Mucosa of rectum (tissue), 2 donors: ENCODE measurements at regions not wholly inside any gene's neighbourhood (a gene's known extent, or its start where the extent isn't known, plus 50 kb on each side); places are given as distances from the start of the nearest gene placed in this dataset.

Source experiments
- H3K27ac ChIP-seq, 2 donors: one replicate each; pipeline ENCODE4 v1.7.0; 2013; ENCODE audit warnings: inconsistent platforms in 2 of 2, low read depth in 2 of 2, low read length in 2 of 2
- H3K27me3 ChIP-seq, 2 donors: one replicate each; pipeline ENCODE4 v1.7.0; 2013; ENCODE audit warnings: low read length in 2 of 2; ENCODE audit not compliant: control insufficient read depth in 2 of 2, insufficient read depth in 2 of 2
- H3K36me3 ChIP-seq, 2 donors: one replicate each; pipeline ENCODE4 v1.7.0; 2013; ENCODE audit warnings: low read length in 2 of 2; ENCODE audit not compliant: control insufficient read depth in 2 of 2, insufficient read depth in 2 of 2
- H3K4me1 ChIP-seq, 2 donors: one replicate each; pipeline ENCODE4 v1.7.0; 2013; ENCODE audit warnings: low read length in 2 of 2, mild to moderate bottlenecking in 1 of 2; ENCODE audit not compliant: control insufficient read depth in 2 of 2, insufficient read depth in 2 of 2
- H3K4me3 ChIP-seq, 2 donors: one replicate each; pipeline ENCODE4 v1.7.0; 2013; ENCODE audit warnings: low read length in 2 of 2
- H3K9ac ChIP-seq, 2 donors: one replicate each; pipeline ENCODE4 v1.7.0; 2013; ENCODE audit warnings: low read length in 2 of 2, low read depth in 1 of 2, mild to moderate bottlenecking in 1 of 2
- H3K9me3 ChIP-seq, 2 donors: one replicate each; pipeline ENCODE4 v1.7.0; 2013; ENCODE audit warnings: low read length in 2 of 2; ENCODE audit not compliant: control insufficient read depth in 2 of 2
- donor health status: healthy.
- donor health status: Normal muscosa, but diverticular disease.

DNA sequence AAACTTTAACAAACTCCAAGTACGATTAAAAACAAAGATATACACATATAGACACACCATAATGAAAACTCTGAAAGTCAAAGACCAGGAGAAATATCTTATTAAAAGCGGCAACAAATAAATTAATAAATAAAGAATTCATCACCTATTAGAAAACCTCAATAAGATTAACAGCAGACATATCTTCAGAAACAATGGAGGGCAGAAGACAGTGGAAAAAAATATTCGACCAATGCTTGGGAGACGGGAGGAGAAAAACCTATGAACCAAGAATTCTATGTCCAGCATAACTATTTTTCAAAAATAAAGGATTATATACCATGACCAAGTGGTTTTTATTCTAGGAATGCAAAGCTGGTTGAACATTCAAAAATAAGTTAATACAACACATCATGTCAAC lies 578.6 kb upstream of the CCNG1 start:
- Histone ChIP-seq H3K36me3 (no peaks in the 10 kb centered on the region), H3K4me1 (no peaks in the 10 kb centered on the region), H3K9ac (no peak overlapping the region), H3K27me3 (no peaks in the 10 kb centered on the region), H3K9me3 (no peaks in the 10 kb centered on the region), H3K27ac (no peak overlapping the region), H3K4me3 (no peak overlapping the region)

DNA sequence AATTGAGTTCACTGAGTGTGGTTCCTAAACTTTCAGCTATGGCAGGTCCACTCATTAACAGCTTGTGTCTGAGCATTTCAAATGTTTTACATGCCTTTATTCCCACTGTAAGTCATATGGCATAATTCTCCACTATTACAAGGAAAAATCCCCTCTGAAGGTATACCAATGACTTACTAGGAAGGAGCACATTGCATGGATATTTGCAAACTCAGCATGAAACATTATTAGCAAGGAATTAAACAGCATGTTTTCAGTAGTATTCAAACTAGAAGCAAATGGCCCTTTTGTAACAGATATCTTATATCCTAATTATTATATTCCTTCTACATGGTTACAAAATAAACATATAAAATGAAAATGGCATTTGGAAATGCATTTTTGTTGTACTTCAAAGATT lies 566.4 kb upstream of the CCNG1 start:
- no peaks in the 10 kb centered on the region for H3K27me3 ChIP-seq
- no peaks in the 10 kb centered on the region for H3K9me3 ChIP-seq
- no peaks in the 10 kb centered on the region for H3K36me3 ChIP-seq
- H3K4me1 ChIP-seq, result no peaks in the 10 kb centered on the region
- no peak overlapping the region for H3K27ac ChIP-seq
- H3K9ac ChIP-seq, result no peak overlapping the region
- H3K4me3 ChIP-seq, result no peak overlapping the region

DNA sequence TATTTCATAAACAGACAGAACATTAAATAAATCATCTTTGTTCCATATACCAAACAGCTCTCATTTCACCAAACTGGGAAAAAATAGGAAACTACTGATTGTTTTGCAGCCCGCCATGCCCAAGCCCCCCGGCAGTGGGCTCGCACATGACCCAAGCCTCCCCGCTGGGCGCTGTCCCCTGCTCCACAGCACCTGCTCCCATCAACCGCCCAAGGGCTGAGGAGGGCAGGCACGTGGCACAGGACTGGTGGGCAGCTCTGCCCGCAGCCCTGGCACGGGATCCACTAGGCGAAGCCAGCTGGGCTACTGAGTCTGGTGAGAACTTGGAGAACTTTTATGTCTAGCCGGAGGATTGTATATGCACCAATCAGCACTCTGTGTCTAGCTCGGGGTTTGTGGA lies 554.8 kb upstream of the CCNG1 start:
- Histone ChIP-seq H3K36me3 (no peaks in the 10 kb centered on the region), H3K4me1 (no peaks in the 10 kb centered on the region), H3K4me3 (no peak overlapping the region), H3K9me3 (no peaks in the 10 kb centered on the region), H3K27ac (no peak overlapping the region), H3K9ac (no peak overlapping the region), H3K27me3 (no peaks in the 10 kb centered on the region)

DNA sequence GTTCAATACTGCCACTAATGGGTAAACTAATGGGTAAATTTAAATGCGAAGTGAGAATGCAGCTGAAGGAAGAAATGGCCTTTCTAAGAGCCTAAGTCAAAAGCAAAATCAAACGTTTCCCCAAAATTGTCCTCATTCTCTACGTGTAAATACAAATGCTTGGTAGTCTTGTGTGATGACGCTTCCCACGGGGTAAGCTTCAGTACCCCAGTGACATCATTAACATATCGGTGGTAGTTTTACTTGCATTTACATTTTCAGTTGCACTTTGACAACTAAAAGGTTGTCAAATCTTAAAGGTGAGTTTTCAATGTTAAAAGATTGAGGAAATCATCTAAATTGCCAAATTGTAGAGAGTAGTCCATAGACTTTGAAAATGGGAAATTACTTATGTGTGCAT lies 550.7 kb upstream of the CCNG1 start:
- no peaks in the 10 kb centered on the region for H3K4me1 ChIP-seq
- H3K27me3 ChIP-seq, result no peaks in the 10 kb centered on the region
- no peaks in the 10 kb centered on the region for H3K36me3 ChIP-seq
- no peak overlapping the region for H3K27ac ChIP-seq
- H3K9ac ChIP-seq, result no peak overlapping the region
- H3K9me3 ChIP-seq, result no peaks in the 10 kb centered on the region
- no peak overlapping the region for H3K4me3 ChIP-seq

DNA sequence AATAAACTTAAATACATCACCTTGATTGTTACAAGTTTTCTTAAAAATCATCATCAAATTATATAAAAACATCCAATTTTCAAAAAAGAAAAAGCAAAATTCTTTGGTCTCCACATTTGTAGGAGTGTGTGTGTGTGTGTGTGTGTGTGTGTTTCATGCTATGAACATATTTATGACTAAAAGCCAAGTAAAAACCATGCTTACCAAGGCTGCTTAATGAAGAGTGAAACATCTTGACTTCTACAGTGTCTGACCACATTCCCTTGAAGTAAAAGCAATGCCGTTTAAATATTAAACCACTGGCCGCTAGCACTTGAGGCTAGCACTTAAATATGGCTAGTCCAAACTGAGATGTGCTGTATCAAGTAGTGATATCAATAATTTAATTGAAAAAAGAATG lies 549.1 kb upstream of the CCNG1 start:
- H3K27ac ChIP-seq, result no peak overlapping the region
- H3K36me3 ChIP-seq, result no peaks in the 10 kb centered on the region
- no peak overlapping the region for H3K9ac ChIP-seq
- H3K9me3 ChIP-seq, result peaks cover 0 to 3% of the 10 kb centered on the region in 2 donors
- H3K27me3 ChIP-seq, result no peaks in the 10 kb centered on the region
- H3K4me3 ChIP-seq, result no peak overlapping the region
- H3K4me1 ChIP-seq, result no peaks in the 10 kb centered on the region

DNA sequence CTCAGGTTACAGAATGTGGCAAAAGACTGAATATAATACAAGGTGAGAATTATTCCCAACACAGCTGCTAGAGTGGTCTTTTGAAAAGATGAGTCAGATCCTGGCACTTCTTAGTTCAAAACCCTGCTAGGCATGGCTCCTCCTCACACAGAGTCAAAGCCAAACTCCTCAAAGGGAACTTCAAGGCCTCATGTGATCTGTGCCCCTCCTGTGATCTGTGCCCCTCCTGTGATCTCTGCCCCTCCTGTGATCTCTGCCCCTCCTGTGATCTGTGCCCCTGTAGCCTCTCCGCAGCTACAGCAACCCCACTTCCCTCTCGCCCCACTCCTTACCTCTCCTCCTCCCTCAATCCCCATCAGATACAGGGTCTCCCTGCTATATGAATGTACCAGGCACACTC lies 525.5 kb upstream of the CCNG1 start:
- no peaks in the 10 kb centered on the region for H3K36me3 ChIP-seq
- H3K27me3 ChIP-seq, result no peaks in the 10 kb centered on the region
- no peak overlapping the region for H3K9ac ChIP-seq
- no peaks in the 10 kb centered on the region for H3K4me1 ChIP-seq
- H3K27ac ChIP-seq, result no peak overlapping the region
- H3K9me3 ChIP-seq, result no peaks in the 10 kb centered on the region
- no peak overlapping the region for H3K4me3 ChIP-seq

DNA sequence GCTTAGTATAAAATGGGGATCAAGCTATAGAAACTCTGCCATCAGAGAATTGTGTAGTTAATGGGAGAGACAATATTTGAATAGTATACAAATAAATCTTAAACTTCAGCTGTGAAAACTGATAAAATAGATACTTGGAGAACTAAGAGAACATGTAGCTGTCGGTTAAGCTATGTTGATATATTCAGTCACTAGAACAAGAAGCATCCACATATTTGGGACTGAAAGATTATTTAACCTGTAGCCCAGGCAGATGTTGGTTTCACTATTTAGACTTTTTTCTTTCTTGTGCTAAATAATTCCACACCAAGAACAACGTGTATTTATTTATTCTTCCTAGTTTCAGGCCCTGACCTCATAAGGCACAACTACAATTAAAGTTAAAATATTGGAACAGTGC lies 521.0 kb upstream of the CCNG1 start:
- Histone ChIP-seq H3K36me3 (no peaks in the 10 kb centered on the region), H3K27me3 (no peaks in the 10 kb centered on the region), H3K27ac (no peak overlapping the region), H3K9ac (no peak overlapping the region), H3K9me3 (no peaks in the 10 kb centered on the region), H3K4me3 (no peak overlapping the region), H3K4me1 (no peaks in the 10 kb centered on the region)

DNA sequence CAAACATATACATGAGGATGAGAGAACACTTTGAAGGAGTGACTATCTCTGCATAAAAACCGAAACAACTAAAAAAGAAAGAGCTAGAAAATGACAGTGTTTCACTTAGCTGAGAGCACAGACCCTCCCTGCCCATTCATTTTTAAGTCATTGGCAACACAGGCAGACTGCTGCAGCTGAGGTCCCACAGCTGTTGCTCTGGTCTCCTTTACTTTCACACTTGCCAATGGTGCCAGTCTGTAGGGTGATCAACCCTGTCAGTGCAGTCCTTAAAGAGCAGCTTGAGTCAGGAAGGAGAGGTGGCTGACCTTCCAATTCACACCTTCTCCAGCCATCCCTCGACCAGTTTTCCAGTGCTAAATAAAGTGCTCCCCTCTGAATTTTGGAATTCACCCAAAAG lies 508.3 kb upstream of the CCNG1 start:
- Histone ChIP-seq H3K27ac (no peak overlapping the region), H3K4me1 (no peaks in the 10 kb centered on the region), H3K27me3 (no peaks in the 10 kb centered on the region), H3K9ac (no peak overlapping the region), H3K4me3 (no peak overlapping the region), H3K36me3 (no peaks in the 10 kb centered on the region), H3K9me3 (no peaks in the 10 kb centered on the region)

DNA sequence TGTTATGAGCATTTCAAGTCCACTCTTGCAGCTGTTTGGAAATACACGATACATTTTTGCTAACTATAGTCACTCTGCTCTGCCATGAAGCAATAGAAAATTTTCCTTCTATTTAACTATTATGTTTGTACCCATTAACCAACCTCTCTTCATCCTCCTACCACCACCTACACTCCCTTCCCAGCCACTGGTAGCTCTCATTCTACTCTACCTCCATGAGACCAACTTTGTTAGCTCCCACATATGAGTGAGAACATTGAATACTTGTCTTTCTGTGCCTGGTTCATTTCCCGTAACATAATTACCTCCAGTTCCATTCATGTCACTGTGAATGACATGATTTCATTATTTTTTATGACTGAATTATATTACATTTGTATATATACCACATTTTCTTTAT lies 505.9 kb upstream of the CCNG1 start:
- H3K4me3 ChIP-seq, result no peak overlapping the region
- peaks cover 0 to 2% of the 10 kb centered on the region in 2 donors for H3K9me3 ChIP-seq
- no peaks in the 10 kb centered on the region for H3K4me1 ChIP-seq
- no peaks in the 10 kb centered on the region for H3K36me3 ChIP-seq
- H3K9ac ChIP-seq, result no peak overlapping the region
- no peaks in the 10 kb centered on the region for H3K27me3 ChIP-seq
- H3K27ac ChIP-seq, result no peak overlapping the region

DNA sequence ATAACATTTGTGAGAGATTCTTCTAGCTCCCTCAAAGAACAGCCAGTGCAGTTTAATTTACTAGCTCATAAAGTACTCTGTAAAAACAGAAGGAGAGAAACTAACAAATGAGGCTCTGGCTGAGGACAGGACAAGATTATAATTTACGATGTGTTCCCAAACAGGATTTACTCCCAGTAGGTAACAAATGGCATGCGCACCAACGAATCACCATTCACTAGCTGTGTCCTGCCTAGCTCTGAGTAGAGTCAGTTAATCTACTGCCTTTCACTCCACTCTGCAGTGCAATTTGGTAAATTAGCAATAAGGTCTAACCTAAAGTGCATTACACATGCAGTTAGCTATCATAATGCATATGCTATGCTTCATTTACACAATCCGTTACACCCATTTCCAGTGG lies 497.4 kb upstream of the CCNG1 start:
- Histone ChIP-seq H3K27ac (no peak overlapping the region), H3K4me3 (no peak overlapping the region), H3K27me3 (no peaks in the 10 kb centered on the region), H3K9ac (no peak overlapping the region), H3K4me1 (no peaks in the 10 kb centered on the region), H3K9me3 (peaks cover 0 to 4% of the 10 kb centered on the region in 2 donors), H3K36me3 (no peaks in the 10 kb centered on the region)

DNA sequence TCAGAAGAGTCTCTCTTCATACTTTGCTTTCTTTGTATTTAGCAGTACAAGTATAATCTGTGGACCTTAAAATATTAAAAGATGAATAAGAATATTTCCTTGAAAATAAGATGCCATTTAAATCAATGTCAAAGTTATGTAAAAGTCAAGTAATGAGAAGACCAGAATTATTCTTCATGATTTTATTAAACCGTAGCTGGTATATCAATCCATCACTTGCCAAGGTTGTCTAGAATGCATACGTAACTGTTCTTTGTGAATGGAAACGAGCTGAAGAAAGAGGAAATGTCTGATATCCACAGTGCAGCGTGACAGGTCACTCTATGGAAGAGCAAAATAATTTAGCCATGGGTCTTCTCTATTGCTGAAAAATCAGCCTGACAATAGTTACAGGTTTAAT lies 488.7 kb upstream of the CCNG1 start:
- no peak overlapping the region for H3K4me3 ChIP-seq
- H3K4me1 ChIP-seq, result no peaks in the 10 kb centered on the region
- H3K27ac ChIP-seq, result no peak overlapping the region
- no peak overlapping the region for H3K9ac ChIP-seq
- H3K27me3 ChIP-seq, result no peaks in the 10 kb centered on the region
- no peaks in the 10 kb centered on the region for H3K9me3 ChIP-seq
- H3K36me3 ChIP-seq, result no peaks in the 10 kb centered on the region
